ENCODE measurements at regions not wholly inside any gene's neighbourhood (a gene's known extent, or its start where the extent isn't known, plus 50 kb on each side); places are given as distances from the start of the nearest gene placed in this dataset.

GRCh38 chr6:122026582-122027369 is 372.7 kb upstream of the HSF2 start:
- TF ChIP-seq POLR2A (IDR thresholded peaks at IDR 0.05) (no peak), CTCF (IDR thresholded peaks at IDR 0.05 in 4 of 5, conservative IDR thresholded peaks at IDR 0.05 in 1 of 5) (no peak)
